WTC11 (cell line): ENCODE measurements at regions not wholly inside any gene's neighbourhood (a gene's known extent, or its start where the extent isn't known, plus 50 kb on each side); places are given as distances from the start of the nearest gene placed in this dataset.

Experiments
- ATF1 ChIP-seq: sonication (generic); formaldehyde crosslinking; IDR thresholded peaks from 2 replicates; pipeline ENCODE4 v1.8.1; 2023; ENCODE audit warnings: mild to moderate bottlenecking, moderate library complexity, missing genetic modification reagents
- ATF6 ChIP-seq: sonication (generic); formaldehyde crosslinking; IDR thresholded peaks from 2 replicates; pipeline ENCODE4 v1.8.1; 2023; ENCODE audit warnings: mild to moderate bottlenecking, missing genetic modification reagents
- CBFB ChIP-seq: sonication (generic); formaldehyde crosslinking; IDR thresholded peaks from 2 replicates; pipeline ENCODE4 v1.8.1; 2022; ENCODE audit warnings: mild to moderate bottlenecking, low read depth, missing genetic modification reagents
- CTCF ChIP-seq: fragments of 200-600 bp; IDR thresholded peaks from 2 replicates; pipeline ENCODE4 v1.8.0; 2022; ENCODE audit warnings: antibody characterized with exemption
- KAT7 ChIP-seq: sonication (generic); formaldehyde crosslinking; IDR thresholded peaks from 2 replicates; pipeline ENCODE4 v1.8.1; 2023; ENCODE audit warnings: missing genetic modification reagents, mild to moderate bottlenecking, borderline replicate concordance
- MAX ChIP-seq: sonication (generic); formaldehyde crosslinking; IDR thresholded peaks from 2 replicates; pipeline ENCODE4 v1.8.0; 2022; ENCODE audit warnings: mild to moderate bottlenecking, missing genetic modification reagents
- PRDM15 ChIP-seq: sonication (generic); formaldehyde crosslinking; IDR thresholded peaks from 2 replicates; pipeline ENCODE4 v1.8.0; 2022; ENCODE audit warnings: missing genetic modification reagents
- PREB ChIP-seq: sonication (generic); formaldehyde crosslinking; IDR thresholded peaks from 2 replicates; pipeline ENCODE4 v1.8.1; 2022; ENCODE audit warnings: mild to moderate bottlenecking, missing genetic modification reagents, moderate library complexity, borderline replicate concordance
- RELA ChIP-seq: sonication (generic); formaldehyde crosslinking; IDR thresholded peaks from 2 replicates; pipeline ENCODE4 v1.8.1; 2022; ENCODE audit warnings: missing genetic modification reagents, mild to moderate bottlenecking, borderline replicate concordance
- SP1 ChIP-seq: sonication (generic); formaldehyde crosslinking; conservative IDR thresholded peaks from 2 replicates; pipeline ENCODE4 v1.8.1; 2022; ENCODE audit warnings: missing genetic modification reagents
- ZNF121 ChIP-seq: sonication (generic); formaldehyde crosslinking; IDR thresholded peaks from 2 replicates; pipeline ENCODE4 v1.8.0; 2023; ENCODE audit warnings: missing genetic modification reagents
- ZNF219 ChIP-seq: sonication (generic); formaldehyde crosslinking; IDR thresholded peaks from 2 replicates; pipeline ENCODE4 v1.8.0; 2023; ENCODE audit warnings: missing genetic modification reagents, mild to moderate bottlenecking, borderline replicate concordance
- ZNF512 ChIP-seq: sonication (generic); formaldehyde crosslinking; IDR thresholded peaks from 2 replicates; pipeline ENCODE4 v1.8.1; 2022; ENCODE audit warnings: missing genetic modification reagents, borderline replicate concordance

- TF ChIP-seq CTCF (no peak), ATF1 (CRISPR knock-in tag) (no peak), ZNF512 (no peak), PREB (CRISPR knock-in tag) (no peak), SP1 (CRISPR knock-in tag) (no peak), PRDM15 (CRISPR knock-in tag) (no peak), MAX (no peak), ATF6 (no peak), RELA (CRISPR knock-in tag) (no peak), ZNF121 (no peak), KAT7 (CRISPR knock-in tag) (no peak), CBFB (CRISPR knock-in tag) (no peak), ZNF219 (CRISPR knock-in tag) (no peak)
Measured at GRCh38 chr11:41826085-41826484, 366.6 kb upstream of the LRRC4C start.
